ENCODE measurements at regions not wholly inside any gene's neighbourhood (a gene's known extent, or its start where the extent isn't known, plus 50 kb on each side); places are given as distances from the start of the nearest gene placed in this dataset.

- Mint-ChIP-seq H3K4me1 (peaks cover 30% of the 10 kb centered on the region), H3K36me3 (ENCODE audit: low read depth) (peaks cover 4% of the 10 kb centered on the region), H3K27ac (no peak overlapping the region), H3K4me3 (no peak overlapping the region), H3K9me3 (peaks cover 10% of the 10 kb centered on the region), H3K27me3 (ENCODE audit: low read depth, poor library complexity) (no peaks in the 10 kb centered on the region)
- DNase-seq = no peak
- TF ChIP-seq, protein P1, sequence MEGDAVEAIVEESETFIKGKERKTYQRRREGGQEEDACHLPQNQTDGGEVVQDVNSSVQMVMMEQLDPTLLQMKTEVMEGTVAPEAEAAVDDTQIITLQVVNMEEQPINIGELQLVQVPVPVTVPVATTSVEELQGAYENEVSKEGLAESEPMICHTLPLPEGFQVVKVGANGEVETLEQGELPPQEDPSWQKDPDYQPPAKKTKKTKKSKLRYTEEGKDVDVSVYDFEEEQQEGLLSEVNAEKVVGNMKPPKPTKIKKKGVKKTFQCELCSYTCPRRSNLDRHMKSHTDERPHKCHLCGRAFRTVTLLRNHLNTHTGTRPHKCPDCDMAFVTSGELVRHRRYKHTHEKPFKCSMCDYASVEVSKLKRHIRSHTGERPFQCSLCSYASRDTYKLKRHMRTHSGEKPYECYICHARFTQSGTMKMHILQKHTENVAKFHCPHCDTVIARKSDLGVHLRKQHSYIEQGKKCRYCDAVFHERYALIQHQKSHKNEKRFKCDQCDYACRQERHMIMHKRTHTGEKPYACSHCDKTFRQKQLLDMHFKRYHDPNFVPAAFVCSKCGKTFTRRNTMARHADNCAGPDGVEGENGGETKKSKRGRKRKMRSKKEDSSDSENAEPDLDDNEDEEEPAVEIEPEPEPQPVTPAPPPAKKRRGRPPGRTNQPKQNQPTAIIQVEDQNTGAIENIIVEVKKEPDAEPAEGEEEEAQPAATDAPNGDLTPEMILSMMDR (IDR thresholded peaks at IDR 0.05) = no peak
Measured at GRCh38 chr16:51986717-51987116, 560.2 kb downstream of the TOX3 start.

DNA sequence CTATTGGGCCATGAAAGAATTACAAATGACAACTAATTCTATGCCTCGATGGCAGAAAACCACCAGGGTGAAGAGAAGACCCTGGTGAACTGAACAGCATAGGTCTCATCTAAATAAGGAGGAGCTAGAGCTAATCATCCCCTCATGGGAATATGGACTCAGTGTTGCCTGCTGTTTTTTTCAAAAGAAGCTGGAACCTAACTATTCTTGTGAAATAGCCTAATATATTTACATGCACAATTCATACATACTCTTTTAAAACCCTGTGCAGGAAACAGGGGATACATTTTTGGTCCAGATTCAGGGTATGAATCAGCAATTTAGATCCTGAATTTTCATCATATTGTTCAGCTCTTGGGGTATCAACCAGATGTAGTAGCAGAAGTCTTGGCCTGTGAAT, 560.6 kb downstream of the TOX3 start:
- Mint-ChIP-seq H3K36me3 (ENCODE audit: low read depth) (peaks cover 4% of the 10 kb centered on the region), H3K27me3 (ENCODE audit: low read depth, poor library complexity) (no peaks in the 10 kb centered on the region), H3K27ac (no peak overlapping the region)

GRCh38 chr16:51985126-51985525, 561.8 kb downstream of the TOX3 start:
- H3K27me3 Mint-ChIP-seq (ENCODE audit: low read depth, poor library complexity) = no peaks in the 10 kb centered on the region
- H3K9me3 Mint-ChIP-seq = peaks cover 10% of the 10 kb centered on the region
- H3K4me1 Mint-ChIP-seq = peaks cover 46% of the 10 kb centered on the region
- no peak overlapping the region for H3K27ac Mint-ChIP-seq
- peaks cover 4% of the 10 kb centered on the region for H3K36me3 Mint-ChIP-seq (ENCODE audit: low read depth)
- DNase-seq = no peak
- TF ChIP-seq, protein P1 (IDR thresholded peaks at IDR 0.05) = no peak
- H3K4me3 Mint-ChIP-seq = no peak overlapping the region

More for the DNA sequence above, 560.6 kb downstream of the TOX3 start:
- H3K4me1 Mint-ChIP-seq = peaks cover 34% of the 10 kb centered on the region
- TF ChIP-seq, protein P1 (IDR thresholded peaks at IDR 0.05) = no peak
- peaks cover 10% of the 10 kb centered on the region for H3K9me3 Mint-ChIP-seq
- DNase-seq = no peak
- H3K4me3 Mint-ChIP-seq = no peak overlapping the region

DNA sequence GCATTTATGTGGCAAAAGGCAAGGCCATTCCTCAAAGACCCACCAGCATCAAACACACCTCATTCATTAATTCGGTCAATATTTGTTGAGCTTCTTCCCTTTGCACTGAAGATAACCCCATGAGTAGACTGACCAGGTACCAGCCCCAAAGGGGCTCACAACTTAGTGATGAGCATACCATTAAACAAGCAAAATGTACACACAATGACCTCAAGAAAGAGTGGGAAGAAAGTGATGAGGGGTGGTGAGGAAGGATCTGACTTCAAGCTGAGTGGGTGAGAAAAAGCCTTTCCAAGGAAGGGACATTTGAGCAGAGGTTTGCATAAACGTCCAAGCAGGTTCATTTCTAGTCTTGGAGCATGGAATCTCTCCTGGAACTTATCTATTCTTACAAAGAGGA, 562.5 kb downstream of the TOX3 start:
- no peak for DNase-seq
- TF ChIP-seq, protein P1 (IDR thresholded peaks at IDR 0.05) = no peak
- peaks cover 10% of the 10 kb centered on the region for H3K9me3 Mint-ChIP-seq
- H3K36me3 Mint-ChIP-seq (ENCODE audit: low read depth) = peaks cover 4% of the 10 kb centered on the region
- H3K4me3 Mint-ChIP-seq = no peak overlapping the region
- no peaks in the 10 kb centered on the region for H3K27me3 Mint-ChIP-seq (ENCODE audit: low read depth, poor library complexity)
- H3K4me1 Mint-ChIP-seq = peaks cover 44% of the 10 kb centered on the region
- H3K27ac Mint-ChIP-seq = no peak overlapping the region

DNA sequence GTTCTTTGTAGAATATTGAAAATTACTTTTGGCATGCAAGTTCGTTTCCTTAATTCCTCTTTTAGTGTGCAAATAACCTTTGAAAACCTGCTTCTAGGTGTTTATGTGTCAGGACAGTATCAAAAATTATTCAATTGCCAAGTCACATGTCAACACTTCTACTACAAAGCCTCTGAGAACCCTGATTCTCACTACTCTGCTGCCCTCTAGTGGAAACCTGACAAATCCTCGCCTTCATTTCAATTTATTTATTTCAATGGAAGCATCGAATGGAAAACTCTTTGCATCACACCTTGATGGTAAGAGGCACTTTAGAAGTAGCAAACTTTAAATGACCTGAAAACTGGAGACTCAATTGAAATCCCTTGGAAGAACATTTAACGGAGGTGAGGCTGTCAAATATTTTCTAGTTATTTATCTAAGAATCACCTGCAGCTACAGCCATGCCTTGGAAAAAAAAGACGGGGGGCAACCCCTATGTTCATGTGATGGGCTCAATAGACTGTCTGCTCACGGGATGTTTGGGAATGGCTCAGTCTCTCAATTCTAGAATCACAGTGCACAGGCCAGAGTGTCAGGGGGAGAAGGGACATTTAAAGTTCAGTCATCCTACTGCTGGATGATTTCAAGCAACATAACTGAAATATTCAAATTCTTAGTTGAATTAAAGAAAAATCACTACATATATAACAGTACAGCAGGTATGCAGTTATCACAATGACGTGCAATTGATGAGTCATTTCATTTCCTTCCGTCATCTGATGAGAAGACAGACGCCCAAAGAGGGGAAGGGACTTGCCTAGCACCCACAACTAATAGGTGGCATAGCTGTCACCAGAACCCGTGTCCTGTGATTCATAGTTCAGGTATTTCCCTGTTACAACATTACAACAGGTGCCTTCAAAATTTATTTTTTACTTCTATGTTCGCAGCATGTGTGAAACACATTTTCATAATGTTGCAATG, 563.9 kb downstream of the TOX3 start:
- H3K36me3 Mint-ChIP-seq (ENCODE audit: low read depth) = peaks cover 3% of the 10 kb centered on the region
- H3K4me1 Mint-ChIP-seq = peaks cover 41% of the 10 kb centered on the region
- H3K4me3 Mint-ChIP-seq = no peak overlapping the region
- TF ChIP-seq, protein P1 (IDR thresholded peaks at IDR 0.05) = peak; percentile 76
- no peaks in the 10 kb centered on the region for H3K27me3 Mint-ChIP-seq (ENCODE audit: low read depth, poor library complexity)
- H3K27ac Mint-ChIP-seq = no peak overlapping the region
- DNase-seq = peak; percentile 61
- H3K9me3 Mint-ChIP-seq = peaks cover 9% of the 10 kb centered on the region
